Psoas muscle (tissue), 7 donors: ENCODE measurements at regions not wholly inside any gene's neighbourhood (a gene's known extent, or its start where the extent isn't known, plus 50 kb on each side); places are given as distances from the start of the nearest gene placed in this dataset.

Experiments used
- ATAC-seq, 4 donors: fragments of 200-7000 bp; cut with Tn5 transposase; one replicate each; pipeline ENCODE4 v1.9.1; 2020; ENCODE audit warnings: moderate library complexity in 3 of 4, mild to moderate bottlenecking in 2 of 4
- DNase-seq, 2 donors: peaks; one replicate each; pipeline ENCODE4 v3.0.0-alpha.2; 2020
- H3K27ac ChIP-seq: fragments of 200-600 bp; one replicate; pipeline ENCODE4 v1.8.0; 2022
- H3K27me3 ChIP-seq, 3 donors: fragments of 200-600 bp in 1 of 3; one replicate each; pipeline versions ENCODE4 v1.6.1 to v1.8.0; 2013 to 2022; ENCODE audit warnings: low read length in 2 of 3, mild to moderate bottlenecking in 2 of 3, moderate library complexity in 1 of 3; ENCODE audit not compliant: insufficient read depth in 3 of 3
- H3K36me3 ChIP-seq, 2 donors: fragments of 200-600 bp in 1 of 2; one replicate each; pipeline versions ENCODE4 v1.6.1 to v1.8.0; 2013 to 2022; ENCODE audit warnings: low read depth in 1 of 2, mild to moderate bottlenecking in 1 of 2, moderate library complexity in 1 of 2; ENCODE audit not compliant: insufficient read depth in 1 of 2
- H3K4me1 ChIP-seq: fragments of 200-600 bp; one replicate; pipeline ENCODE4 v1.8.0; 2022
- H3K4me3 ChIP-seq: fragments of 200-600 bp; one replicate; pipeline ENCODE4 v1.8.0; 2022; ENCODE audit warnings: mild to moderate bottlenecking
- H3K9me3 ChIP-seq: fragments of 200-600 bp; one replicate; pipeline ENCODE4 v1.8.0; 2022
- CTCF ChIP-seq: fragments of 200-600 bp; IDR thresholded peaks from one replicate; pipeline ENCODE4 v1.8.0; 2022; ENCODE audit warnings: antibody characterized with exemption
- WGBS, 3 donors: extraction: QIAGEN DNeasy Blood & Tissue Kit; methylation state at CpG; one replicate each; pipeline versions ENCODE4 v1.1.6 to v1.1.7; 2013; 5-methylcytosine and 5-hydroxymethylcytosine counted together
- intact Hi-C, 2 donors: fragments of 100-400 bp; cut with DNase I; formaldehyde crosslinking; loops; one replicate each; pipeline versions ENCODE4 v1.11.0 to v1.14.2; 2022
- donor health status: healthy with polysubstance abuse.
- donor health status: DM: no; HTN: no; CAD: no; lungs with moderate emphysema.
- donor health status: Bipolar disorder and iron deficiency.
- donor health status: healthy.
- donor health status: DM: yes; HTN: yes; CAD: no.
- donor health status: DM: no; HTN: no; CAD: no.
- donor health status: DM: yes; HTN: yes; CAD: no.

GRCh38 chr3:188007897-188008296, 146.1 kb upstream of the LPP start:
- no peaks in the 10 kb centered on the region for H3K36me3 ChIP-seq
- H3K9me3 ChIP-seq = no peaks in the 10 kb centered on the region
- intact Hi-C loops = loop anchor here in 1 of 2 donors (5.0 kb wide), 1 partner anchor 266 kb away; no protein-coding TSS in a partner anchor
- no peak overlapping the region for H3K4me3 ChIP-seq
- DNase-seq (peak in 1 of 2 donors; percentile 53), ATAC-seq (no peak)
- TF ChIP-seq CTCF = no peak
- H3K27me3 ChIP-seq = no peaks in the 10 kb centered on the region
- 82 to 86% (median 82%) methylated on average over 6 of the region's 6 CpGs for WGBS, 3 donors
- peak overlapping the region; percentile 88 for H3K27ac ChIP-seq
- H3K4me1 ChIP-seq = peaks cover 9% of the 10 kb centered on the region

DNA sequence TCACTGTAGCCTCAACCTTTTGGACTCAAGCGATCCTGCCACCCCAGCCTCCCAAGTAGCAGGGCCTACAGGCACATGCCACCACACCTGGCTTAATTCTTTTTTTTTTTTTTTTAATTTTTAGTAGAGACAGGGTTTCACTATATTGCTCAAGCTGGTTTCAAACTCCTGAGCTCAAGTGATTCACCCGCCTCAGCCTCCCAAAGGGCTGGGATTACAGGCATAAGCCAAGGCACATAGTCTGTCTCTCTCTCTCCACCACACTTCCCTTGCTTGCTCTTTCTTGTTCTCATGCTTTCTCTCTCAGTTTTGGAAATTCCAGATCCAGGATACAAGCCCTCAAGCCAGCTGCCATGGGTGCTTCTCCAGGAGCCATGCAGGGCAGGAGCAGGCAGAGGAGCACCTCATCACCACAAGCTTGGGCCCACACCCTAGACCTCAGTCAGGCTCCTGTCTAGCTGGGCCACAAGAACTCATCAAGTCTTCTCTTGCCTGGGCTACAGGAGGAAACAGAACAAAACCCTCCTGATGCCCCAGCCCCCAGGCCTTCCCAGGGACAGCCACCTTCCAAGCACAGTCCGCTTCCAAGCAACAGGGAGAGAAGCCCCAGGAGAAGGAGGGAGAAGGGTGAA, 145.3 kb upstream of the LPP start:
- no peak for DNase-seq
- Histone ChIP-seq H3K4me1 (peaks cover 9% of the 10 kb centered on the region), H3K9me3 (no peaks in the 10 kb centered on the region), H3K36me3 (no peaks in the 10 kb centered on the region), H3K4me3 (no peak overlapping the region), H3K27ac (peak overlapping the region; percentile 88), H3K27me3 (no peaks in the 10 kb centered on the region)
- intact Hi-C loops = loop anchor here in 1 of 2 donors (5.0 kb wide), 1 partner anchor 266 kb away; no protein-coding TSS in a partner anchor
- no peak for TF ChIP-seq CTCF
- no peak for ATAC-seq
- 88 to 97% (median 96%) methylated on average over 3 of the region's 3 CpGs for WGBS, 3 donors

DNA sequence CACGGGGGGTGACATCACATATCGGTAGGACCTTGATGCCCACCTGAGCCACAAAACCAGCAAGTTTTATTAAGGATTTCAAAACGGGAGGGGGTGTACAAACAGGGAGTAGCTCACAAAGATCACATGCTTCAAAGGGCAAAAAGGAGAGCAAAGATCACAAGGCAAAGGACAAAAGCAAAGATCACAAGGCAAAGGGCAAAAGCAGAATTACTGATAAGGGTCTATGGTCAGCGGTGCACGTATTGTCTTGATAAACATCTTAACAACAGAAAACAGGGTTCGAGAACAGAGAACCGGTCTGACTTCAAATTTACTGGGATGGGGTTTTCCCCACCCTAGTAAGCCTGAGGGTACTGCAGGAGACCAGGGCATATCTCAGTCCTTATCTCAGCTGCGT, 143.5 kb upstream of the LPP start:
- ATAC-seq (no peak), DNase-seq (no peak)
- Histone ChIP-seq H3K4me1 (peaks cover 8% of the 10 kb centered on the region), H3K4me3 (no peak overlapping the region), H3K27ac (no peak overlapping the region), H3K36me3 (no peaks in the 10 kb centered on the region), H3K27me3 (no peaks in the 10 kb centered on the region), H3K9me3 (no peaks in the 10 kb centered on the region)
- intact Hi-C loops = no loop called here
- WGBS, 3 donors = 82 to 92% (median 83%) methylated on average over 8 of the region's 8 CpGs
- no peak for TF ChIP-seq CTCF

- 80 to 84% (median 84%) methylated on average over 4 of the region's 4 CpGs for WGBS, 3 donors
- no peaks in the 10 kb centered on the region for H3K27me3 ChIP-seq
- intact Hi-C loops = no loop called here
Observed at GRCh38 chr3:188019727-188020126, 134.2 kb upstream of the LPP start.

More at GRCh38 chr3:188019727-188020126, 134.2 kb upstream of the LPP start:
- H3K4me1 ChIP-seq = no peaks in the 10 kb centered on the region
- DNase-seq (no peak), ATAC-seq (no peak)
- no peak for TF ChIP-seq CTCF
- no peaks in the 10 kb centered on the region for H3K9me3 ChIP-seq
- no peaks in the 10 kb centered on the region for H3K36me3 ChIP-seq
- H3K4me3 ChIP-seq = no peak overlapping the region
- H3K27ac ChIP-seq = no peak overlapping the region
